Activated naive CD8-positive, alpha-beta T cell treated with anti-CD3 and anti-CD28 coated beads, Interleukin-2, amount 10 ng/mL, durations not matched to agents 7 days and 5 days (primary cell): ENCODE measurements at regions not wholly inside any gene's neighbourhood (a gene's known extent, or its start where the extent isn't known, plus 50 kb on each side); places are given as distances from the start of the nearest gene placed in this dataset.

ENCODE experiments used
- ATAC-seq: fragments of 150-1000 bp; cut with Tn5 transposase; one replicate; pipeline ENCODE4 v1.10.0; 2021; ENCODE audit warnings: low read depth, moderate library complexity
- POLR2A ChIA-PET: fragments of 350-600 bp; sonication (Branson Sonifier 250); formaldehyde crosslinking; loops from one replicate; lab custom pipeline; 2021; ENCODE audit warnings: antibody characterized with exemption; lab: Charles Lee
- DNase-seq: peaks from one replicate; pipeline ENCODE4 v3.0.0; 2021
- H3K27ac Mint-ChIP-seq: one replicate; pipeline ENCODE4 v1.8.0; 2022; ENCODE audit warnings: mild to moderate bottlenecking, mixed read lengths
- H3K27me3 Mint-ChIP-seq: one replicate; pipeline ENCODE4 v1.8.0; 2022; ENCODE audit warnings: mild to moderate bottlenecking, moderate library complexity, mixed read lengths
- H3K36me3 Mint-ChIP-seq: one replicate; pipeline ENCODE4 v1.8.0; 2021; ENCODE audit warnings: mild to moderate bottlenecking, mixed read lengths
- H3K4me1 Mint-ChIP-seq: one replicate; pipeline ENCODE4 v1.8.0; 2021; ENCODE audit warnings: mixed read lengths
- H3K4me3 Mint-ChIP-seq: one replicate; pipeline ENCODE4 v1.8.0; 2022; ENCODE audit warnings: mild to moderate bottlenecking, moderate library complexity, mixed read lengths
- H3K9me3 Mint-ChIP-seq: one replicate; pipeline ENCODE4 v1.8.0; 2021; ENCODE audit warnings: mixed read lengths

DNA sequence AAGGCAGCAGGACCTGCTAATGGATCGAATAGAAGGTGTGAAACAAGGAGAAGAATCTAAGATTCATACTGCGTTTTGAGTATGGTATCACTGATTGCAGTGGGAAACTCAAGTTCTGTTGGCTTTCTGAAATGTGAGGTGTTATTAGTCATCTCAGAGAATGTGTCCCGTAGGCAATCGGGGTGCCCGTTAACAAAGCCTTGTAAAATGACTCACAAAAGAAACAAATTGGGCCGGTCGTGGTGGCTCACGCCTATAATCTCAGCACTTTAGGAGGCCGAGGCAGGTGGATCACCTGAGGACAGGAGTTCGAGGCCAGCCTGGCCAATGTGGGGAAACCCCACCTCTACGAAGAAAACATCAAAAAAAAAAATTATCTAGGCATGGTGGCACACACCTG lies 118.2 kb upstream of the C7orf33 start:
- ATAC-seq (no peak), DNase-seq (no peak)
- peaks cover 6% of the 10 kb centered on the region for H3K27me3 Mint-ChIP-seq
- POLR2A ChIA-PET, result no interaction called here
- no peaks in the 10 kb centered on the region for H3K9me3 Mint-ChIP-seq
- no peaks in the 10 kb centered on the region for H3K36me3 Mint-ChIP-seq
- H3K4me3 Mint-ChIP-seq, result no peak overlapping the region
- no peaks in the 10 kb centered on the region for H3K4me1 Mint-ChIP-seq
- H3K27ac Mint-ChIP-seq, result no peak overlapping the region

DNA sequence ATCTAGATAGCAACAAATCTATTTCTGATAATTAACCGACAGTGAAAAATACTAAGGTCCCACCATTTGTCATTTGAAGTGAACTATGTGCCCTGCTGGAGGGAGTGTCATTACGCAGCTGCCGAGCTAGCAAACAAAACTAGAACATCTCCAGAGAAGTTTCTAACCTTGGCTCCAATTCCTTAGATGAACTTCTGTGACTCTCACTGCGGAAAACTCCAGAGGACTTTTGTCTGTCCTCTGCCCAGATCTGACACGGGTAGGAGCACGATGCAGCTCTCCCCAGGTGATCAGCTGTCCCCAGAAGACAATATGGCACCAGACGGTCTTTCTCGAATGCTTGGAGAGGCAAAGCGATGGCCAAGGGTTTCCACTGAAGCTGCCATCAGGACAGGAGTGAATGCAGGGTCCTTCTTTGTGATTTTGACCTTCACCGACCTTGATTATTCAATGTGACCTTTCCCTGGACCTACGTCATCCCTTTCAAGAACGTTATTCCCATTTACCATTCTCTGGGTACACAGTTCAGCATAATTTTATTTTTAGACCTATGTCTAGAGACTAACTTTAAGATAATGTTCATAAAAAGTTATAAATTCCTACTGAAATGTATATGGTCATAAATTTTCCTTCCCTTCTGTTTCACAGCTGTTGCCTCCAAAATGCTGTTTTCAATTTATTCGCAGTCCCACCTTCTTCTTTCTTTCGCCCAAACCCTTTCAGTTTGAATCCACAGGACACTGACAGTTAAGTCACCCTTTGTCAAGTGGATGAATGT lies 116.7 kb upstream of the C7orf33 start:
- DNase-seq (no peak), ATAC-seq (no peak)
- Mint-ChIP-seq H3K4me1 (no peaks in the 10 kb centered on the region), H3K36me3 (no peaks in the 10 kb centered on the region), H3K27me3 (peaks cover 6% of the 10 kb centered on the region), H3K4me3 (no peak overlapping the region), H3K27ac (no peak overlapping the region), H3K9me3 (no peaks in the 10 kb centered on the region)
- POLR2A ChIA-PET, result no interaction called here

DNA sequence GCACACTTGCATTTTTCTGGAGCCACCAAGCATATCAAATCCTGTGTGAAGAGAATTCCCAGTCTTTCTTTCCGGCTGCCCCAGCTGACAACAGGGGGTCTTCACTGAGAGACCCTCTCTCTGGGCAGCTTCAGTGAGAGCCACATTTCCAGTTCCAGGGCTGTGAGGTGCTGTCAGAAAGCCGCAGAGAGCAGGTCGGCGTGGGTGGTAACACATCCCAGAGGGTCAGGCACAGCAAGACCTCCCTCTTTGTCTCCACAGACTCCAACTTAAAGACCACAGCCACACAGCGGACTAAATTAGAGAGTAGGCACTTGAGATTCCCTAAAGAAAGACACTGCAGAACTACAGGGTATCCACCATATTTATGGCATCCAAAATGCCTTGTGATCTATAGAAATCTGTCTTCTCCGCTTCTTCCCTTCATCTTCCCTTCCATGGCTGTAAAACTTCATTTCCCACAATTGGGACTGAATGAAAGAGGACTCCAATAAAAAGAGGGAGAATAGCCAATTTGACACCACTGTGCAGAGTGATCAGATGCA lies 116.0 kb upstream of the C7orf33 start:
- DNase-seq (no peak), ATAC-seq (no peak)
- H3K27ac Mint-ChIP-seq, result no peak overlapping the region
- H3K4me3 Mint-ChIP-seq, result no peak overlapping the region
- POLR2A ChIA-PET, result no interaction called here
- H3K9me3 Mint-ChIP-seq, result no peaks in the 10 kb centered on the region
- peaks cover 8% of the 10 kb centered on the region for H3K27me3 Mint-ChIP-seq
- H3K36me3 Mint-ChIP-seq, result no peaks in the 10 kb centered on the region
- no peaks in the 10 kb centered on the region for H3K4me1 Mint-ChIP-seq

GRCh38 chr7:148478551-148478950 lies 112.0 kb upstream of the C7orf33 start:
- H3K4me1 Mint-ChIP-seq, result peaks cover 4% of the 10 kb centered on the region
- H3K9me3 Mint-ChIP-seq, result no peaks in the 10 kb centered on the region
- POLR2A ChIA-PET, result no interaction called here
- no peaks in the 10 kb centered on the region for H3K36me3 Mint-ChIP-seq
- H3K4me3 Mint-ChIP-seq, result no peak overlapping the region
- DNase-seq (no peak), ATAC-seq (no peak)
- peaks cover 4% of the 10 kb centered on the region for H3K27me3 Mint-ChIP-seq
- H3K27ac Mint-ChIP-seq, result no peak overlapping the region

- no peak overlapping the region for H3K27ac Mint-ChIP-seq
- H3K36me3 Mint-ChIP-seq, result no peaks in the 10 kb centered on the region
- H3K27me3 Mint-ChIP-seq, result peaks cover 7% of the 10 kb centered on the region
- H3K9me3 Mint-ChIP-seq, result no peaks in the 10 kb centered on the region
- DNase-seq, result no peak
- no peak overlapping the region for H3K4me3 Mint-ChIP-seq
- ATAC-seq, result no peak
- POLR2A ChIA-PET, result no interaction called here
- H3K4me1 Mint-ChIP-seq, result peaks cover 4% of the 10 kb centered on the region
Observed at GRCh38 chr7:148480479-148481146, 110.0 kb upstream of the C7orf33 start.

- peaks cover 4% of the 10 kb centered on the region for H3K4me1 Mint-ChIP-seq
- POLR2A ChIA-PET, result no interaction called here
- DNase-seq (no peak), ATAC-seq (no peak)
- H3K4me3 Mint-ChIP-seq, result no peak overlapping the region
- no peaks in the 10 kb centered on the region for H3K9me3 Mint-ChIP-seq
- no peak overlapping the region for H3K27ac Mint-ChIP-seq
- peaks cover 7% of the 10 kb centered on the region for H3K27me3 Mint-ChIP-seq
- H3K36me3 Mint-ChIP-seq, result no peaks in the 10 kb centered on the region
Observed at GRCh38 chr7:148481147-148481526, 109.4 kb upstream of the C7orf33 start.

GRCh38 chr7:148481971-148482626 lies 108.5 kb upstream of the C7orf33 start:
- POLR2A ChIA-PET, result no interaction called here
- H3K4me3 Mint-ChIP-seq, result no peak overlapping the region
- DNase-seq (no peak), ATAC-seq (no peak)
- H3K36me3 Mint-ChIP-seq, result no peaks in the 10 kb centered on the region
- H3K9me3 Mint-ChIP-seq, result no peaks in the 10 kb centered on the region
- H3K27ac Mint-ChIP-seq, result no peak overlapping the region
- peaks cover 7% of the 10 kb centered on the region for H3K27me3 Mint-ChIP-seq
- peaks cover 4% of the 10 kb centered on the region for H3K4me1 Mint-ChIP-seq

DNA sequence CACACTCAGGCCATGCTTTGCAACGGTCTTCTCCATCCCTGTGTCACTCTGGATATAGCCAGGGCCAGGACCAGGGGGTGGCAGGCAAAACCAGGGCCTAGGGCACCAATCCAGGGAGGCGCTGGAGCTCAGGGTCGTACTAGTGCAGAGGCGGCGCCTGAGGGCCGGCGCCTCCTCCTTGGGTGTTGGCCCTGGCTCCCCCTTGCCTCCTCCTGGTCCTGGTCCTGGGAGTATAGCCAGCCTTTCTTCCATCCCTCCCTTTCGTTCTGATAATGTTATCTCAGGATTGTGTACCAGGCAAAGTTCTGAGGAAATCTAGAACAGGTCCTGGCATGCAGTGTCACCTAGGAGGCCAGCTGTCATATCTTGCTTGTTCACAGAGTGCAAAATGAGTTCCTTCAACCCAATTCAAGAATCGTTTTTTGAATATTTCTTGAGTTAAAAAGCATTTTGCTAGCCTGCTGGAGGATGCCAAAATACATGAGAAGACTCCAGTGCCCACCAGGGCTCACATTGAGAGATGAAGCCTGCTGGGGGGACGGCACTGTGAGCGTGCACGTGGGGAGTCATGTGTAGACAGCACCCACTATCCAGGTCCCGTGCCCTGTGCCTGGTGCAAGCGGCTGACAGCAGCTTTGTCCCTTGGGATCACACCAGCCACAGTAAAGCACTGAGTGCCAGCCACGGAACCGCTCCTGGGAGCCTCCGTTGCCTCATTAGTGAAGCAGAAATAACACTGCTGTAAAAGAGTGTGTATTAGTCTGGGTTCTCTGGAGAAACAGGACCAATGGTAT lies 106.9 kb upstream of the C7orf33 start:
- POLR2A ChIA-PET, result no interaction called here
- no peaks in the 10 kb centered on the region for H3K36me3 Mint-ChIP-seq
- no peak overlapping the region for H3K27ac Mint-ChIP-seq
- no peak for ATAC-seq
- no peaks in the 10 kb centered on the region for H3K9me3 Mint-ChIP-seq
- no peak for DNase-seq
- peaks cover 4% of the 10 kb centered on the region for H3K4me1 Mint-ChIP-seq
- H3K4me3 Mint-ChIP-seq, result no peak overlapping the region
- H3K27me3 Mint-ChIP-seq, result peaks cover 7% of the 10 kb centered on the region

GRCh38 chr7:148484486-148484885 lies 106.1 kb upstream of the C7orf33 start:
- H3K27ac Mint-ChIP-seq, result no peak overlapping the region
- peaks cover 5% of the 10 kb centered on the region for H3K27me3 Mint-ChIP-seq
- H3K9me3 Mint-ChIP-seq, result no peaks in the 10 kb centered on the region
- POLR2A ChIA-PET, result no interaction called here
- no peak overlapping the region for H3K4me3 Mint-ChIP-seq
- ATAC-seq, result no peak
- DNase-seq, result no peak
- H3K36me3 Mint-ChIP-seq, result no peaks in the 10 kb centered on the region
- H3K4me1 Mint-ChIP-seq, result peaks cover 4% of the 10 kb centered on the region

GRCh38 chr7:148485618-148486017 lies 104.9 kb upstream of the C7orf33 start:
- Mint-ChIP-seq H3K36me3 (no peaks in the 10 kb centered on the region), H3K27ac (no peak overlapping the region), H3K4me1 (peaks cover 4% of the 10 kb centered on the region), H3K9me3 (no peaks in the 10 kb centered on the region), H3K27me3 (peaks cover 13% of the 10 kb centered on the region), H3K4me3 (no peak overlapping the region)
- no peak for ATAC-seq
- DNase-seq, result no peak
- POLR2A ChIA-PET, result no interaction called here

GRCh38 chr7:148486937-148487336 lies 103.6 kb upstream of the C7orf33 start:
- H3K4me1 Mint-ChIP-seq, result no peaks in the 10 kb centered on the region
- POLR2A ChIA-PET, result no interaction called here
- DNase-seq (no peak), ATAC-seq (no peak)
- H3K27me3 Mint-ChIP-seq, result peaks cover 15% of the 10 kb centered on the region
- no peak overlapping the region for H3K27ac Mint-ChIP-seq
- no peaks in the 10 kb centered on the region for H3K36me3 Mint-ChIP-seq
- no peak overlapping the region for H3K4me3 Mint-ChIP-seq
- H3K9me3 Mint-ChIP-seq, result no peaks in the 10 kb centered on the region

DNA sequence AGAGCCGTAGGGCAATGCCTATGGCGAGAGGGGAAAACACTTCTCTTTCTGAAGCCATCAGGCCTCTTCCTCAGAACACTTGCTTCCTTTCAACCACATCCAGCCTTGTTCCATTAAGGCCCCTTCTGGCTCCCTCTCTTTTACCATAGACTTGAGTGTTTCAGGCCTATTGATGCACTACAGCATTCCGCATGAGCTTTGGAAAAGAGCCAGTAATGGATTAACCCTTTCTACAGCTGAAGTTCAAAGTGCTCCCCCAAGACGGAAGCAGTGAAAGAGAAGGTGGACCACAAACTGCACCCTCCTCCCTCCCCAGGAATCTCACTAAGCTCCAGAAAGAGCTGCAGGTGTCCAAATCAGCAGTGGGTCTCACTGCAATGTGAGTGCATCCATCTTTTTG lies 102.7 kb upstream of the C7orf33 start:
- Mint-ChIP-seq H3K36me3 (no peaks in the 10 kb centered on the region), H3K27ac (no peak overlapping the region), H3K9me3 (no peaks in the 10 kb centered on the region), H3K4me1 (no peaks in the 10 kb centered on the region), H3K4me3 (no peak overlapping the region), H3K27me3 (peaks cover 24% of the 10 kb centered on the region)
- ATAC-seq (no peak), DNase-seq (no peak)
- POLR2A ChIA-PET, result interaction anchor here (0.6 kb wide), 1 partner anchor 487 kb away, joined by 4 read pairs; no protein-coding TSS in a partner anchor

DNA sequence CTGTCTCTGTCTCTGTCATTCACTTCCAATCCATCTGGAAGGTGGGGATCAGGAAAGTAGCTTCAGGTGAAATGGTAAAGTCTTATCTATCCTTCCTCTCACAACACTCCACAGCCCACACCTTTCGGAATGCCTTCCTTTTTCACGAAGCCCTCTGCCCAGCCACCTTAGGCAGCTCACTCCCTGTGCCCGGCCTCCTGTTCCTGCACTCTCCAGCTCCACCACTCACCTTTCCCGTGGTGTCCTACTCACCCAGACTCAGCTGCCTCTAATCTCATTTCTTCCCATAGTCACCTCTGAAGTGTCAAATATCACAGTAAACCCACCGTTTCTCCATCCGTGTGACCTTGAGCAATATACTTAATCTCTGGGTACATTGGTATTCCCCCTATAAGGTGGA lies 100.9 kb upstream of the C7orf33 start:
- Mint-ChIP-seq H3K4me3 (no peak overlapping the region), H3K4me1 (no peaks in the 10 kb centered on the region), H3K36me3 (no peaks in the 10 kb centered on the region), H3K27me3 (peaks cover 23% of the 10 kb centered on the region), H3K9me3 (no peaks in the 10 kb centered on the region), H3K27ac (no peak overlapping the region)
- POLR2A ChIA-PET, result no interaction called here
- no peak for ATAC-seq
- DNase-seq, result no peak
